Glutamatergic neuron (in vitro differentiated cells): ENCODE measurements at regions not wholly inside any gene's neighbourhood (a gene's known extent, or its start where the extent isn't known, plus 50 kb on each side); places are given as distances from the start of the nearest gene placed in this dataset.
A peak's percentile ranks its signal among the peaks of the same experiment; 100 is the strongest.

ENCODE experiments used
- DNase-seq: peaks from one replicate; pipeline ENCODE4 v3.0.0; 2022
- H3K27ac Mint-ChIP-seq: one replicate; pipeline ENCODE4 v1.8.0; 2020; ENCODE audit warnings: mild to moderate bottlenecking, mixed read lengths, inconsistent platforms; ENCODE audit not compliant: unreplicated experiment
- H3K27me3 Mint-ChIP-seq: one replicate; pipeline ENCODE4 v1.8.0; 2020; ENCODE audit warnings: mild to moderate bottlenecking, moderate library complexity, mixed read lengths, inconsistent platforms; ENCODE audit not compliant: unreplicated experiment
- H3K36me3 Mint-ChIP-seq: one replicate; pipeline ENCODE4 v1.8.0; 2020; ENCODE audit warnings: mild to moderate bottlenecking, mixed read lengths, inconsistent platforms; ENCODE audit not compliant: unreplicated experiment
- H3K4me1 Mint-ChIP-seq: one replicate; pipeline ENCODE4 v1.8.0; 2020; ENCODE audit warnings: mild to moderate bottlenecking, low read depth, mixed read lengths, inconsistent platforms; ENCODE audit not compliant: unreplicated experiment
- H3K4me3 Mint-ChIP-seq: one replicate; pipeline ENCODE4 v1.8.0; 2020; ENCODE audit warnings: mild to moderate bottlenecking, mixed read lengths, inconsistent platforms; ENCODE audit not compliant: unreplicated experiment
- H3K9me3 Mint-ChIP-seq: one replicate; pipeline ENCODE4 v1.8.0; 2020; ENCODE audit warnings: mild to moderate bottlenecking, moderate library complexity, mixed read lengths, inconsistent platforms; ENCODE audit not compliant: unreplicated experiment
- TF ChIP-seq, protein P1 (sequence below): fragments of 200-600 bp; sonication (generic); IDR thresholded peaks from one replicate; pipeline ENCODE4 v1.5.0; 2021; ENCODE audit not compliant: partially characterized antibody, unreplicated experiment

DNA sequence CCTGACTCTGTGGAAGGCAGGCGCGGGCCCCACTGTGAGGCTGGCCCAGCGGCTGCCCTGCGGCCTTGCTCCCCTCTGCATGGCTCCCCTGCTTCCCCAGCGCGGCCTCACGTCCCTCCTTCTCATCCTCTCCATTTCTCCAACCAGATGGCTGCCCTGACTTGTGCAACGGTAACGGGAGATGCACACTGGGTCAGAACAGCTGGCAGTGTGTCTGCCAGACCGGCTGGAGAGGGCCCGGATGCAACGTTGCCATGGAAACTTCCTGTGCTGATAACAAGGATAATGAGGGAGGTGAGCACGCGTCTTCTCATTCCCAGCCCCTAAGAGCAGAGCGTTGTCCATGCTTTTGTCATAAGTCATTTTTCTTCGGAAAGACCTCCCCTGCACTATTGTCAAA, 129.0 kb upstream of the WWC1 start:
- peak overlapping the region; percentile 99 for H3K27ac Mint-ChIP-seq
- DNase-seq, result peak; percentile 82
- peaks cover 6% of the 10 kb centered on the region for H3K9me3 Mint-ChIP-seq
- H3K4me3 Mint-ChIP-seq, result peak overlapping the region; percentile 53
- TF ChIP-seq, protein P1, sequence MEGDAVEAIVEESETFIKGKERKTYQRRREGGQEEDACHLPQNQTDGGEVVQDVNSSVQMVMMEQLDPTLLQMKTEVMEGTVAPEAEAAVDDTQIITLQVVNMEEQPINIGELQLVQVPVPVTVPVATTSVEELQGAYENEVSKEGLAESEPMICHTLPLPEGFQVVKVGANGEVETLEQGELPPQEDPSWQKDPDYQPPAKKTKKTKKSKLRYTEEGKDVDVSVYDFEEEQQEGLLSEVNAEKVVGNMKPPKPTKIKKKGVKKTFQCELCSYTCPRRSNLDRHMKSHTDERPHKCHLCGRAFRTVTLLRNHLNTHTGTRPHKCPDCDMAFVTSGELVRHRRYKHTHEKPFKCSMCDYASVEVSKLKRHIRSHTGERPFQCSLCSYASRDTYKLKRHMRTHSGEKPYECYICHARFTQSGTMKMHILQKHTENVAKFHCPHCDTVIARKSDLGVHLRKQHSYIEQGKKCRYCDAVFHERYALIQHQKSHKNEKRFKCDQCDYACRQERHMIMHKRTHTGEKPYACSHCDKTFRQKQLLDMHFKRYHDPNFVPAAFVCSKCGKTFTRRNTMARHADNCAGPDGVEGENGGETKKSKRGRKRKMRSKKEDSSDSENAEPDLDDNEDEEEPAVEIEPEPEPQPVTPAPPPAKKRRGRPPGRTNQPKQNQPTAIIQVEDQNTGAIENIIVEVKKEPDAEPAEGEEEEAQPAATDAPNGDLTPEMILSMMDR, result no peak
- H3K4me1 Mint-ChIP-seq, result peaks cover 35% of the 10 kb centered on the region
- H3K36me3 Mint-ChIP-seq, result no peaks in the 10 kb centered on the region
- peaks cover 6% of the 10 kb centered on the region for H3K27me3 Mint-ChIP-seq

DNA sequence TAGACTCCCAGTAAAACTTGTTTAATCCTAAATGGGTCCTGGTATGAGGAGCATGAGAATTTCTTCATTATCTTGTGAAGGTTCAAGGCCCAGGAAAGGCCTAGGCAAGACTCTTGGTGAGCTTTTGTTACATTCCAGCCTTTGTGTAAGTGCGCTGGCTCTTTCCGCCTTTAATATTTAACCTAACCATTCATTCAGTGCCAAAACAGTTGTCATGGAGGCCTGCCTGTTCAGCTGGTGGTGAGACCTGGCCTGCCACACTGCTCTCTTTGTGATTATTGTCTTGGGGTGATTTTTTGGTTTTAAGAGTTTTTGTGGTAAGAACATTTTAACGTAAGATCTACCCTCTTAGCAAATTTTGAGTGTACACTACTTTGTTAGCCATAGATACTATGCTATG, 127.5 kb upstream of the WWC1 start:
- H3K36me3 Mint-ChIP-seq, result no peaks in the 10 kb centered on the region
- no peak for DNase-seq
- peaks cover 6% of the 10 kb centered on the region for H3K9me3 Mint-ChIP-seq
- TF ChIP-seq, protein P1, result no peak
- H3K27ac Mint-ChIP-seq, result no peak overlapping the region
- H3K4me3 Mint-ChIP-seq, result no peak overlapping the region
- peaks cover 33% of the 10 kb centered on the region for H3K4me1 Mint-ChIP-seq
- H3K27me3 Mint-ChIP-seq, result peaks cover 6% of the 10 kb centered on the region

DNA sequence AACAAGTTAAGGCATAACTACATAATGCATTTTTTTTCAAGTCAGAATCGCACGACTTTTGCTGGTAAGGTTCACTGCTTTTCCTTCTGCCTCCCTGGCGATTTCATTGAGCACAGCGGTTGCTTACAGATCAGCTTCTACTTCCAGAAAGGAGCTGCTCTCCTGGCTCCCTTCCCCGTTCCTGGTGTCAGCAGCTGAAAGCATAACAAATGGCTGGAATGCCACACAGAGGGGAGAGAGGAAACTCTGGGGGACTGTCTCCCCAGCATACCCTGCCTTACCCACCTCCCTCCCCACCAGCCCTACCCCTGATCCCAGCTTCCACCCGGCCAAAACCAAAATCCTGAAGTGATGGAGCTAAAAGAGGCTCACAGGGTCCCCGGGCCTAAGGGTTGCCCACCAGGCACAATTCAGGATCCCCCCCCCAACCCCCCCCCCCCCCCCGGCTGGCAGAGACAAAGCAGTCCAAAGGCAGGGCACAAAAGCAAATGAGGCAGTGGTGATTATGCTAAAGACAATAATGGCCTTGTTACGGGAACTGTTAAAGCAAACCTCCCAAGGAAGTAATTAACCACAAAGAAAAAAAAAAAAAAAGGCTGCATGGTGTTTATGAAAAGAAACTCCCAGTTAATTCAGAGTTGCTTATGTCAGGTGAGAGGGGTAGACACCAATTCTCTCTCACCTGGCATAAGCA, 126.1 kb upstream of the WWC1 start:
- Mint-ChIP-seq H3K27ac (no peak overlapping the region), H3K4me3 (no peak overlapping the region), H3K36me3 (no peaks in the 10 kb centered on the region), H3K4me1 (peaks cover 28% of the 10 kb centered on the region), H3K9me3 (peaks cover 6% of the 10 kb centered on the region), H3K27me3 (peaks cover 6% of the 10 kb centered on the region)
- TF ChIP-seq, protein P1, result no peak
- no peak for DNase-seq

DNA sequence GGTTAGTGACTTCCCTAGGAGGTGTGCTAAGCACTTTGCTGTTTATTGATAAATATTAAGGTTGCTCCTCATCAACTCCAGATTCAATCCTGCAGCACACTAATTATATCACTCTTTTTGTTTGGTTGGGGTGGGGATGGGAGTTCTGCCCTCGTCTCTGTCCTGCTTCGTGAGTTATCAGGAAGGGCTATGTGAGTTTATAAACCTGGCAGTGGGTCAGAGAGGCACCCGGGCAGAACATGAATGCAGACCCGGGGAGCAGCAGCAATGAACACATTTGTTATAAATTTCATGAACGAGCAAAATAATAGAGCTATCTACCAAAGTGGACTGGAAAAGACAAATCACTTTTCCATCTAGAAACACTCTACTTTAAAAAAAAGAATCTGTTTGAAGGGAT, 125.5 kb upstream of the WWC1 start:
- peaks cover 27% of the 10 kb centered on the region for H3K4me1 Mint-ChIP-seq
- H3K4me3 Mint-ChIP-seq, result no peak overlapping the region

DNA sequence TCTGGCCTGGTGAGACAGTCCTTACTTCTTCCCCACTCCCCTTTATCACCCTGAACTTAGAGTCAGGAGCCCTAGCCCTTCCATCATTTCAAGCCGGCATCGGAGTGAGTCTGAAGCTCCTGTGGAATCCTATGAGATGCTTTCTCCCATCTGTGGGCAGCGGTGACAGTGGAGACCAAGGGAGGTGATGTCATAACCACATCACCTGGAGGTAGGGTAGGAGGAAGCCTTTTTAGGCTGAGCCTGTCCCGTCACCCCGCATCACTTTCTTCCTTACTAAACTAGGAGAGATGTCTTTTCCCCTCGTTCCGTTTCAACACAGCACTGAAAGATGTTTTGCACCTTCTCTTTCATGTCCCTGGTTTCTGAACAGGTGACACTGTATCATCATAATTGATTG, 124.1 kb upstream of the WWC1 start:
- peaks cover 3% of the 10 kb centered on the region for H3K36me3 Mint-ChIP-seq
- H3K4me1 Mint-ChIP-seq, result peaks cover 23% of the 10 kb centered on the region
- no peak overlapping the region for H3K27ac Mint-ChIP-seq
- no peak for DNase-seq
- peaks cover 7% of the 10 kb centered on the region for H3K9me3 Mint-ChIP-seq
- TF ChIP-seq, protein P1, result no peak
- no peak overlapping the region for H3K4me3 Mint-ChIP-seq
- H3K27me3 Mint-ChIP-seq, result peaks cover 6% of the 10 kb centered on the region

More for the DNA sequence above, 125.5 kb upstream of the WWC1 start:
- peaks cover 6% of the 10 kb centered on the region for H3K27me3 Mint-ChIP-seq
- H3K36me3 Mint-ChIP-seq, result peaks cover 2% of the 10 kb centered on the region
- peaks cover 8% of the 10 kb centered on the region for H3K9me3 Mint-ChIP-seq
- H3K27ac Mint-ChIP-seq, result no peak overlapping the region
- no peak for DNase-seq
- TF ChIP-seq, protein P1, result no peak
